NCI-H748 (cell line): ENCODE measurements at regions not wholly inside any gene's neighbourhood (a gene's known extent, or its start where the extent isn't known, plus 50 kb on each side); places are given as distances from the start of the nearest gene placed in this dataset.

Experiments
- DNase-seq: peaks from one replicate; lab custom pipeline; 2025; ENCODE audit not compliant: unreplicated experiment; lab: John Stamatoyannopoulos, UW

DNA sequence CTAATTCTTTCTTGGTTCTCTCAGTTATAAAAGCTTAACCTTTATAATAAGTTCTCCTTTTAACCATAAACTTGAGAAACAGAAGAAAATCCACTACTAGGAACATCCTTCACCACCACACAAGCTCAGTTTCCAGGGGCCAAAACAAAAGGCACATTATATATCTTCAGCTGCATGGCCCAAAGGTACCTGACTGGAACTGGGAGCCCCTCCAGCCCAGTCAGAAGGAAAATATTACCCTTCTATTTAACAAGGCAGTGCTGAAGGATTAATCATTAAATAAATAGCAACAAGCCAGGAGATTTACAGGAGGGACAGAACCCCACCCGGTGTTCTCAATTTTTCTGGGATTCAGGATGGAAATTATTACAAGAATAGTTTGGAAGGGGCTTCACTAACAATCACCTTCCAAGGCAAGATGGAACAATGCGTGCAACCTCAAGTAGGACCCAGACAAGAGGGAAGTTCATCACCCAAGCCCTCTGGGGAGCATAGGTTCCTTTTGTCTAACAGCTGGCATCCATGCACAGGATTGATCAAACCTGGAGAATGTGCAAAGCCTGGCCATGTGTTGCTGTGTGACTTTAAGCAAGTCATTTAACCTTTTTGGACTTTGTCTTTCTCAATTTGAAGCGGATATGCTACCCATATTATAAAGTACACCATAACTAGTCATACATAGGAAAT is 159.6 kb upstream of the SETBP1 start:
- DNase-seq: no peak

DNA sequence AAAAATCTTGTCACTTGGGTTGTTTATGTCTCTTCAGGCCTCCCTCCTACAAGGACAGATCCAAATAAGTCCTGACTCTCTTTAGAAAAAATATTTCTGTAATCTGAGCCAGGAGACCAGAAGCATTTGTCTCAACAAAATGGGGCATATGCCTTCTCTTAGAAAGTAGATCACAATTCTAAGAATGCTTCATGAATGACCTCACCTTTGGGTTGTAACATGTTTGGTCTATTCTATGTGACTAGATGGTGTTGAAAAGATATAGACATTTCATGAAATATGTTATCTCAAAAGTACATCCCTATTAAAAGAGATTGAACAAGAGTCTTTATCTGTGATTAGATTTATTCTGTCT is 159.0 kb upstream of the SETBP1 start:
- DNase-seq: no peak

DNA sequence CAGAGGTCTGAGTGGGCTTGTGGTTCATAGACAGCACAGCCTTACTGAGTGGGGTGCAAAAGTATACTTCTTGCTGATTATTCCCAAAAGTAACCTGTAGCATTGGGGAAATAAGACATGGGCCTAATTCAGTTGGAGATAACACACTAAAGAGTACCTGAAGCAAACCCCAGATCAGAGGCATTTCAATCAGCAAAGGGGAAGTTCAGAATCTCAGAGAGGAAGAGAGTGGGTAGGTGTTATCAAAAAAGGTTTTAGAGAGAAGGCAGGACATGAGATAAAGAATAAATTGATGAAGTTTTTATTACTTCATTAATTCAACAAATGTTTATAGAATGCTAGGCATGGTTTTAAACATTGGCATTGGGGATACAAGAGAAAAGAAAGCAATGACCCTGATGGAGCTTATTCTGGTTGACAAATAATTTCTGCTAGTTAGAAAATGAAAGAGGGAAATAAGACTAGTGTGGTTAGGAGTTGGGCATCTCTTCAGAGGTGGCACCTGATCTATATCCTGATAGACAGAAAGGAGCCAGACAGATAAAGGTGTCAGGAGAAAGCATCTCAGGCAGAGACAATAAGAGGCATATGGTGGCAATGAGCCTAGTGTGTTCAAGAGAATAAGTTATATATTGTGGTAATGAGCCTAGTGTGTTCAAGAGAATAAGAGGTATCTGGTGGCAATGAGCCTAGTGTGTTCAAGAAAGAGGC is 153.8 kb upstream of the SETBP1 start:
- no peak for DNase-seq

DNA sequence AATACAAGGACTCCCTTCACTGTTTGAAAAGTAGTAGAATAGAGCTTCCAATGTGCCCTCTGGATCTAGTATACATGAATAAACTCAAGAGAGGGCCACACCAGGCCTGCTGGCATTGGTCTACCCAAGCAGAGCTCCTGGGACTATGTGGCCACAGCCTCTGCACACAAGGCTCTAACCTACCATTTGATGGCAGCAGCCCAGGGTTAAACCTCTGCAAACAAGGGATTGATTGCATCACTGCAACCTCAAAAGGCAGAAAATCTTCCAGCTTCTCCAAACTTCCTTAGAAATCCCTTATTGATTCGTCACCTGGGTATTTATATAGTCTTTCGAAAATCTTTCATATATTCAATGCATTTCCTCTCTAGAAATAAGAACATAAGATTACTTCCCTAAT is 147.6 kb upstream of the SETBP1 start:
- no peak for DNase-seq

DNA sequence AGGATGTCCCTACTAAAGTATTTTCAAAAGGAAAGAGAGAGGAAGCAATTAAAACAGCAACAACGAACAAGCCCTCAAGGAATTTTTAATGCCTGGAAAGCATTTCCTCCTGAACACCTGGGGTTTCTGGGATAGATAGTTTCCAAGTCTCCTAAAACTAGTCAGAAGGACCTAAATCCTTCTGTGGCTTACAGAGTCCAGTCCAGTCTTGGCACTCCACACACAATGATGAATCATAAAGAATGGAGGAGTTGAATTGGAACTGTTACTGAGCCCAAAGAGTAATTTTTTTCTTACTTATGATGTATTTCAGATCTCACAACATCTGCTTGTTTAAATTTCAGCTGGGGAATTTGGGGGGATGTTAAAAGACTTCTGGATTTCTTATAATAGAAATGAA is 144.6 kb upstream of the SETBP1 start:
- no peak for DNase-seq

DNA sequence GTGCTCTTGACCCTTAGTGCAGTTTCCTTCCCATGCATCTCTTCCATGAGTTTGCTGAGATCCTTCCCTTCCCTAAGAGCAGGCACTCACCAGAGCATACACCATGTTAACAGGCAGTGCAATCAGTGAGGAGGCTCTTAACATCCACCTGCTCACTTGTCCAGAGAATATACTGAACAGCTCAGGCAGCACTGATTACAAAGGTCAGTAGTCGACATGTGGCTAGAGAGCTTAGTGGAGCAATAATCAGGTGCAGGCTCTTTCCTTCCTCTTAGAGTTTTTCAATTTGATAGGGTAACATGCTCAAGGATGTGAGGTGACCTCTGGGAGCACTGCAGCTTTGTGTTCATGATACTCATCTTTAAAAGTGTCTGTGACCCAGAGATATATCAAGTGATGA is 144.1 kb upstream of the SETBP1 start:
- DNase-seq: no peak

DNA sequence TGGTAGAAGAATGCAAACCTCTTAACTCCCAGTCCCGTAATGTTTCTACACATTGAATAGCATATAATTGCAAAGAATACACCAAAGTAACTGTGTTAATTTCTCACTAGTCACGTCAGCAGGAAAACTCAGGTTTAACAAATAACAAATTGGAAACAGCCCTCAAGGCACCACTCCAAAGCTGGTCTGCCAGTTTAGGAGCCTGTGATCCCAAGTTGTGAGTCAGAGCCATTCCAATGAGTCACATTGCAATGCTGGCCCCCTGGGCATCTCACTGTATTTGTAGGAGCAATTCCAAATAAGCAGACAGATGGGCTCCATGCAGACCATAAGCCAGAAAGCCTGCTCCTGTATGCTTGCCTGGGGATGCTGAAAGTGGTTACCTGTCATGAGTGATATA is 143.2 kb upstream of the SETBP1 start:
- DNase-seq: no peak

DNA sequence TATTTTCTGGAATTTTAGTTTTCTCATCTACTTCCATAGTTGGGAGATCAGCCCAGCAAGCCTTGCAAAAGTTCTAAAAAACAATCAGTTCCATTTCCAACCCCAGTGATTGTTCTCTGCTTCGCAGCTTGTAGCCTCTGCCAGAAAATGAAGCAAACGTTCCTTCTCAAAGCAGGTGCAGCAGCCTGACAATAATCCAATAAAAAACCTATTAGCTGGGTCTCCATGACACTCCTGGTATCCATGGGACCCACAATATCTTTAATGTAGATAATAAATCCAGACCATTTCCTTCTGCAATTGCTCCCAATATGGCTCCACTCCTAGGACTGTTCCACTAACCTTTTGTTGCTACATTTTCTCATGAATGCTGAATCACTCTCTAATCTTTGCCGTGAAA is 140.8 kb upstream of the SETBP1 start:
- peak; percentile 46 for DNase-seq

DNA sequence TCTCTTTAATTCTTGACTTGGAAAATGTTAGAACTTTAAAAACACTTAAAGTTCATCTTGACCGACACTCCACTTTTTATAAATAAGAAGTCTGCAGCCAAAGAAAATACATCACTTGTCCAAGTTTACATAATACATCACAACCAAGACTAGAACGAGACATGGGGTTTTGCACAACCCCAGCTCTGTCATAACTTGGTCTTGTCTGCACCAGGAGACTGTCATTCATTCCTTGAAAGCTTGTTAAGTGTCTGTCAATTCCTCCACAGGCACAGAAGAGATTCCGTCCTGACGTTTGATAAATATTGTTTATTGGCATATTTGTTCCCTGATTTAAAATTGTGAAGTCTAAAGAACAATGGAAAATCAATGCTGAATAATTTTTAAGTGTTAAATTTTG is 139.5 kb upstream of the SETBP1 start:
- no peak for DNase-seq

DNA sequence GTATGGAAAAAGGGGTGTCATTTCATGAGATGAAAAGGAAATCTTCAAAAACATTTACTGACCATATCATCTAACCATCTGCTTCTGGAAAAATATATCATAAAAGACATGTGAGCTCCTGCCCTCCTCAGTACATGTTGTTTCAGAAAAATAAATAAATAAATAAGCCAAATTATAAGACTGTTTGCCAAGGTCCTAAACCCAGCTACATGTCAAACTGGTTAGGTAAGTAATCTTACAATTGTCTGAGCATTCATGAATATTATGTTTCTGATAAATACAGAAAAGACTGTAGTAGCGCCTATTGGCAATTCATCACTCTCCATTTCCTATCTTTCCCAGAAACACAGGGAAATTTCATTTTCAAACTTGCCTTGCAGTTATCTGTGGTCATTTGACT is 138.9 kb upstream of the SETBP1 start:
- peak; percentile 63 for DNase-seq

DNA sequence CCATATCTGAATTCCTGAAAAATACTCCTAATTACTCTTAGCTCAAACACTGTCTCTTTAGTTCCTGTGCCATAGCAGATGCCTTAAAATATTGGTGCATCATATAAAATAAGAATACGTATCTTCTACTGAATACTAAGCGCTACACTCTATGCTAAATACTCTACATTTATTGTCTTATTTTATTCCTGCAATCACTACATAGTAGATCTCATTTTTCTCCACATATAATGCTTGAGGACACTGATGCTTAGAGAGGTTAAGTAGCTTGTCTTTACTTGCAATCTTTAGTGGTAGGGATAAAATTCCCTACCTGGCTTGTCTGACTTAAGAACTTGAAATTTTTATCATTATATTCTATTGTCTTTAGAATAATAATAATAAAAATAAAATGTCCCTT is 137.3 kb upstream of the SETBP1 start:
- no peak for DNase-seq

DNA sequence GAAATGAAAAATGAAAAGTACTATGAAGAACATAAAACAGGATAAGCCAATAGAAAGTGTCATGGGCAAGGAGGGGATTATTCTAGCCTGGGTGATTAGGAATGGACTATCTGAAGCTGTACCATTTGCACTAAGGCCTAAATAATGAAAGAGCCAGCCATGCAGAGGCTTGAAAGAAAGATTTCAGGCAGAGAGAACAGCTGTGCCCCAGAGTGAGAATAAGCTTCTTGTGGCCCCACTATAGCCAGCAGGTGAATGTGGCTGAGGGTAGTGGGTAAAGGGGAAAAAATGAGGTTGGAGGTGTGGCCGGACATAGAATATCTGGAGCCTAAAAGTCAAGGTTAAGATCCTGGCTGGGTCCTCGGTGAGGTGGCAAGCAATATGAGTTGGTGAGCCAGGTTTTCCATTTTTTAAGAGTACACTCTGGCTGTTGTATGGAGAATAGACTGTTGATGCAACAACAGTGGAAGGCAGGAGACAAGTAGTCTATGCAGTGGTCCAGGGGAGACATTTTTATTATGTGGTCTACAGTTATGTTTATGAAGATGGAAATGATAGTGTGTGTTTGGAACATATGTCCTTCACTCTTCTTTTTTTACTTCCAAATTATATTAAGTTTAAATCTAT is 135.2 kb upstream of the SETBP1 start:
- no peak for DNase-seq

DNA sequence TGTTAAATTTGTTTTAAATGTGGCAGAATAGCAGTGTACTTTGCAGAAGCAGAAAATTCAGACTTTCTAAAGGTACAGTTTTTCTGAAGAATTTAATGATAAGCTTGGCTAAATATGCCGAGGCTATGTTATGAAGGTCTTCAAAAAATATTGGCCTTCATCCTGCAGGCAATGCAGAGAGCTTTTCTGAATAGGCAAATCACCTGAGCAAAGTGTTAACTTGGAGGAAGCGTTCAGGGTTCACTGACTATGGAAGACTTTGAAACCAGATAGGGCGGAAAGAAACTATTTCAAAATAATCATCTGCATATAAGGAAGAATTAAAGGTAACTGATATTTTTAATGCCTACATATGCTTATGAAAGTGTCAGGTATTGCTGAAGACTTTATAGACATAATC is 133.7 kb upstream of the SETBP1 start:
- no peak for DNase-seq

DNA sequence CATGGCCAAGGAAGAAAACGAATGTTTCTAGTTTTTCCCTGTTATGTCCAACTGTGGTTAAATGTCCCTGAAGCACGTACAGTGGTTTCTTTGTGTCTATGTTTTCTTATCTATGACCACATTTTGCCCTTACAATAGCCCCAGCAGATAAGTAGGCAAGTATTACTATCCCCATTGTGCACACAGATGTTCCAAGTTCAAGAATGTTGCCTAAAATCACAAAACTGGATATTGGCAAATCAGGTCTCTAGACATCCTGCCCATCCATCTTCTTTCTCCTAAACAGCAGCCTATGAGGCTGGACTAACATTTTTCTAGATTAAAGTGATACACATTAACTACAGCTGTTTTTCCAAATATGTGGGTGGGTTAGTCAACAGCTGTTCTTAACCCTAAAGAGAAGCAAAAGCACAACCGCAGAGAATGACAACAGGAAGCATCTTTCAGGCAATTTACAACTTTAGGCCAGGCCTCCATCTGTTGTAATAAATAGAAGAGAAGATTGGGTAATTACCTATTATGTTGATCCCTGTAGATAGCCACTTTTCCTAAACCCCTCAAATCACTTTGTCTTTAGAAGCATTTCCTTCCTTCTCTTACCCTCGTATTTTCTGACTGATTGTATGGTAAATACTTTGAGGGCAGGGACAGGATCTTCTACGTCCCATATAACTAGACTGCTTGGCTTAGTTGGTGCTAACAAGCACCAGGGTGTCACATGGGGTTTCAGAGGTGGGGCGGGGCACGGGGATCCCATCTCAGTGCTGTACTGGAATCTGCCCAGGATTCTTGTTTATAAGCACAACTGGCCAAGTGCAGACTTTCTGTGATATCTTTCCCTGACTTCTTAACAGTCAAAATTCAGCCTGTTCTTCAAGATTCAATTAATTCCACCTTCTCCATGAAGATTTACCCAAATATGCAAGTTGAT is 132.1 kb upstream of the SETBP1 start:
- peak; percentile 36 for DNase-seq

DNA sequence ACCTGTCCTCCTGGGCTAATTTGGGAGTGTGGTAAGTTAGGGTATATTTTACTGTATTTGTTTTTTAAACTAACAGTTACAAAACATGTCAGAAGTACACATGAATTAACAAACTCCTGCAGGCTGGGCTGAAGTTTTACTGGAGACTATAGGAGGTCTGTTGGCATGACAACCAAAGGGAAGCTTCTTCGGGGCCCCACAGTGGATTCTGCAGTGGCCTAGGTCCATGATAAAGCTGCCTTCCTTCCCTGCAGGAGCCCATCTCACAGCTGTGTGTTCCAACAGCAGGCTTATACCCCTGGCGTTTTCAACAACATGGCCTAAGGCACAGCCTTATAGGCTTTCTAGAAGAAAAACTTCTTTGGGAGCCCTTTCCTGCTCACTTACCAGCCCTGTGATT is 128.0 kb upstream of the SETBP1 start:
- no peak for DNase-seq

DNA sequence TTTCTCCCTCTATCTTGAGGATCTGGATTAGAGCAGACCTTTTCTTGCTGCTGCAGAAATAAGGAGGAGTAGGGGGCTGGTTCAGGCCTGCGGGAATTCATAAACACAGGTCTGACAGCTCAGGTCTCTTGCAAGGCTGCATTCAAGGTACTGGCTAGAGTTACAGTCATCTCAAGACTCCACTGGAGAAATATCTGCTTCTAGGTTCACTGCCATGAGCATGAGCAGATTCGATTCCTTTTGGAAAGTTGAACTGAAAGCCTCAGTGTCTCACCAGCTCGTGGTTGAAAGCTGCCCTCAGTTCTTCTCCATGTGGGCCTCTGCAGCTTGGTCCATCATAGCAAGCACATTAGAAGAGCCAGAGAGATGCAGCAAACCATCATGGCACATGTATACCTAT is 124.4 kb upstream of the SETBP1 start:
- DNase-seq: no peak

DNA sequence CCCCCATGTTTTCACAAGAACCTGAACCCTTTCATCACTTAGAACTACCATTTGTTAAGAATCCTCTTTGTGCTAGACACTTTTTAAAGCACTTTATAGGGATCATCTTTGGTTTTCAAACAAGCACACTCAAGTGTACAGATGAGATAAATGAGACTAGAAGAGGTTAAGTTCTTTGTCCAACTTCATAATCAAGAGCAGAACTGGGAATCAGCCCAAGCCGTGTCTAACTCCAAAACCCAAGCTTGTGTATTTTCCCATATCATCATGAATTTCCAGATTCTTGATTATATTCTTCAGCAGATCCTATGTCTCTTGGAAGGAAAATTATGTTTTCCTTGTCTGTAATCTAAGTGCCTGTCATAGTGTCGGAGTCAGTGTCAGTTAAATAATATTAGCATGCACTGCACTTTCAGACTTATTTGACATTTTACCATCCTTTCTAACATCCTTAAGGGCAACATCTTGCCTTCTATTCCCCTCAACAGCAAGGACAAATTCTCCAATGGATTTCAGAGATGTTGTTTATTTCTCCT is 123.0 kb upstream of the SETBP1 start:
- no peak for DNase-seq

DNA sequence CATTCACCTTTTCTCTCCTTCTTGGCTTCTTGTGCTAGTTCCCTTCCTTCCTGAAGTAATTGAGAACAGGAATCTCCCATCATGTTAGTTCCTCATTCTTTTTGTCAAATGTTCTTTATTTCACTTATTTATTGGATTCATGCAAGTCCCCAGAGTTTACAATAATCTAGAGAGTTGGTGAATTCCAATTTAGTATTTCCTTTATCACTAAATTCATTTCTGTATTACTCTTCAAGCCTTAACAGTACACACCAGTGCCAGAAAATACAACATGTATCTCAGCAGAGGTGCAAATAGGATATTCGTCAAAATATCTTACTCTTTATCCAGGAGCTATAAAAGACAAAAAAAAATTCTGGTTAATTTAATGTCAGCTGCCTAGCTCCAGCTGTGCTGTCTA is 121.9 kb upstream of the SETBP1 start:
- DNase-seq: no peak

DNA sequence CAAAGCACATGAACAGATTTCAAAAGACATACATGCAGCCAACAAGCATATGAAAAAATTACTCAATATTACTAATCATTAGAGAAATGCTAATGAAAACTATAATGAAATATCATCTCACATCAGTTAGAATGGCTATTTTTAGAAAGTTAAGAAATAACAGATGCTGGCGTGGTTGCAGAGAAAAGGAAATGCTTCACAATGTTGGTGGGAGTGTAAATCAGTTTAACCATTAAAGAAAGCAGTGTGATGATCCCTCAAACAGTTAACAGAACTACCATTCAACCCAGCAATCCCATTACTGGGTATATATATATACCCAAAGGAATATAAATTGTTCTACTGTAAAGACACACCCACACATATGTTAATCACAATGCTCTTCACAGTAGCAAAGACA is 117.7 kb upstream of the SETBP1 start:
- DNase-seq: no peak

DNA sequence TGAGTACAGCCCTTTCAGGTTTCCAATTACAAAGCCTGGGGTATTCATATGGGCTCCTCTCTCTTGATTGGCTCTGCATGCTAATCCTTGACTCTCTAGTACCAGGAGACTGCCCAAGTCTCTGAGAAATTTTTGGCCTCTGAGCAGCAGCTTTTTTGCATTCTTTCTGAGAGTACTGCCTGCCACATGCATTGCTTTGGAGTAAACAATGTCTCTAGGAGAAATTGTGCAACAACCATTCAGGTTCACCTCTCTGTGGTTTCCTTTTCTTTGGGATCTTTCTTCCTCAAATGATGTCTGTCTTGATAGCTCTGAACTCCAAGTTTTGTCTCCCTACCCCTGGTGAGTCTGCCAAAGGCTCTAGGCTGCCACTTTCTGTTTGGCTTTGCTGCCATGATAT is 115.8 kb upstream of the SETBP1 start:
- DNase-seq: no peak

DNA sequence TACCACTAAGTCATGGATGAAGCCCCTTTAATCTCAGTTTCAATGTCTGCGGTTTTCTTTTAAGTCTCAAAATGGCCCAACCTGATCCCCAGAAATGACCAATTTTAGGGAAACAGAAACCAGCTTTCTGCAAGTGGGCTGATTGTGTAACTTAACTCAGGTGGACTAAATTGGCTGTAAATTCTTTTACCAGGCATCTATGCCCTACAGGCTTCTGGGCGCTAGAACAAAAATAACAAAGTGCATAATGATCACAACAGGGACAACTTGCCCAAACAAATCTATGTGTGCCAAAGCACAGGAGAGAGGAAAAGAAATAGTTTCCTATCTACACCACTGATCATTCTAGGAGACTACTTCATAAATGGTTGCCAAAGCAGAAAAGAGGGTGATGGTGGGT is 112.3 kb upstream of the SETBP1 start:
- DNase-seq: no peak
